ENCODE measurements at regions not wholly inside any gene's neighbourhood (a gene's known extent, or its start where the extent isn't known, plus 50 kb on each side); places are given as distances from the start of the nearest gene placed in this dataset.

GRCh38 chr2:129893244-129893643, 86.2 kb upstream of the RAB6C start:
- no peak overlapping the region for H3K4me3 ChIP-seq (ENCODE audit: insufficient read depth, low read depth, low read length, poor library complexity, severe bottlenecking)
- H3K36me3 ChIP-seq (ENCODE audit: control insufficient read depth, insufficient read depth, low read length), result no peaks in the 10 kb centered on the region
- no peak for DNase-seq
- H3K27ac ChIP-seq (ENCODE audit: insufficient read depth, low read length, poor library complexity, severe bottlenecking), result no peak overlapping the region
- no peaks in the 10 kb centered on the region for H3K27me3 ChIP-seq (replicated peaks; ENCODE audit: control insufficient read depth, insufficient read depth, low read length, poor library complexity, severe bottlenecking)
- H3K4me1 ChIP-seq (ENCODE audit: control insufficient read depth, insufficient read depth, low read length, poor library complexity, severe bottlenecking), result no peaks in the 10 kb centered on the region
- H3K9me3 ChIP-seq (ENCODE audit: control insufficient read depth, low read length), result no peaks in the 10 kb centered on the region

GRCh38 chr2:129894616-129895015, 84.8 kb upstream of the RAB6C start:
- H3K27me3 ChIP-seq (replicated peaks; ENCODE audit: control insufficient read depth, insufficient read depth, low read length, poor library complexity, severe bottlenecking), result no peaks in the 10 kb centered on the region
- no peaks in the 10 kb centered on the region for H3K9me3 ChIP-seq (ENCODE audit: control insufficient read depth, low read length)

DNA sequence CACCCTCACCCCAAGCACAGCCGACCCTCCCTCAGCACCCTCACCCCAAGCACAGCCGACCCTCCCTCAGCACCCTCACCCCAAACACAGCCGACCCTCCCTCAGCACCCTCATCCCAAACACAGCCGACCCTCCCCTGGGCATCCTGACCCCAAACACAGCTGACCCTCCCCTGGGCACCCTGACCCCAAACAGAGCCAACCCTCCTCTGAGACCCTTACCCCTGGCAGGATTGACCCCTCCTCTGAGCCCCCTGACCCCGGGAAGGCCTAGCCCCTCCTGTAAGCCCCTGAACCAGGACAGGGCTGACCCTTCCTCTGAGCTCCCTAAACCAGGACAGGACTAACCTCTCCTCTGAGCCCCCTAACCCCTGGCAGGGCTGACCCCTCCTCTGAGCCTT, 84.4 kb upstream of the RAB6C start:
- Histone ChIP-seq H3K27me3 (replicated peaks; ENCODE audit: control insufficient read depth, insufficient read depth, low read length, poor library complexity, severe bottlenecking) (no peaks in the 10 kb centered on the region), H3K4me3 (ENCODE audit: insufficient read depth, low read depth, low read length, poor library complexity, severe bottlenecking) (no peak overlapping the region), H3K4me1 (ENCODE audit: control insufficient read depth, insufficient read depth, low read length, poor library complexity, severe bottlenecking) (no peaks in the 10 kb centered on the region), H3K9me3 (ENCODE audit: control insufficient read depth, low read length) (no peaks in the 10 kb centered on the region), H3K27ac (ENCODE audit: insufficient read depth, low read length, poor library complexity, severe bottlenecking) (no peak overlapping the region), H3K36me3 (ENCODE audit: control insufficient read depth, insufficient read depth, low read length) (no peaks in the 10 kb centered on the region)
- no peak for DNase-seq

More at GRCh38 chr2:129894616-129895015, 84.8 kb upstream of the RAB6C start:
- Histone ChIP-seq H3K36me3 (ENCODE audit: control insufficient read depth, insufficient read depth, low read length) (no peaks in the 10 kb centered on the region), H3K4me3 (ENCODE audit: insufficient read depth, low read depth, low read length, poor library complexity, severe bottlenecking) (no peak overlapping the region), H3K27ac (ENCODE audit: insufficient read depth, low read length, poor library complexity, severe bottlenecking) (no peak overlapping the region), H3K4me1 (ENCODE audit: control insufficient read depth, insufficient read depth, low read length, poor library complexity, severe bottlenecking) (no peaks in the 10 kb centered on the region)
- no peak for DNase-seq

- DNase-seq, result no peak
- Histone ChIP-seq H3K9me3 (ENCODE audit: control insufficient read depth, low read length) (no peaks in the 10 kb centered on the region), H3K36me3 (ENCODE audit: control insufficient read depth, insufficient read depth, low read length) (no peaks in the 10 kb centered on the region), H3K27me3 (replicated peaks; ENCODE audit: control insufficient read depth, insufficient read depth, low read length, poor library complexity, severe bottlenecking) (no peaks in the 10 kb centered on the region), H3K27ac (ENCODE audit: insufficient read depth, low read length, poor library complexity, severe bottlenecking) (no peak overlapping the region), H3K4me3 (ENCODE audit: insufficient read depth, low read depth, low read length, poor library complexity, severe bottlenecking) (no peak overlapping the region), H3K4me1 (ENCODE audit: control insufficient read depth, insufficient read depth, low read length, poor library complexity, severe bottlenecking) (no peaks in the 10 kb centered on the region)
These were observed 83.9 kb upstream of the RAB6C start for GRCh38 chr2:129895526-129896082.

DNA sequence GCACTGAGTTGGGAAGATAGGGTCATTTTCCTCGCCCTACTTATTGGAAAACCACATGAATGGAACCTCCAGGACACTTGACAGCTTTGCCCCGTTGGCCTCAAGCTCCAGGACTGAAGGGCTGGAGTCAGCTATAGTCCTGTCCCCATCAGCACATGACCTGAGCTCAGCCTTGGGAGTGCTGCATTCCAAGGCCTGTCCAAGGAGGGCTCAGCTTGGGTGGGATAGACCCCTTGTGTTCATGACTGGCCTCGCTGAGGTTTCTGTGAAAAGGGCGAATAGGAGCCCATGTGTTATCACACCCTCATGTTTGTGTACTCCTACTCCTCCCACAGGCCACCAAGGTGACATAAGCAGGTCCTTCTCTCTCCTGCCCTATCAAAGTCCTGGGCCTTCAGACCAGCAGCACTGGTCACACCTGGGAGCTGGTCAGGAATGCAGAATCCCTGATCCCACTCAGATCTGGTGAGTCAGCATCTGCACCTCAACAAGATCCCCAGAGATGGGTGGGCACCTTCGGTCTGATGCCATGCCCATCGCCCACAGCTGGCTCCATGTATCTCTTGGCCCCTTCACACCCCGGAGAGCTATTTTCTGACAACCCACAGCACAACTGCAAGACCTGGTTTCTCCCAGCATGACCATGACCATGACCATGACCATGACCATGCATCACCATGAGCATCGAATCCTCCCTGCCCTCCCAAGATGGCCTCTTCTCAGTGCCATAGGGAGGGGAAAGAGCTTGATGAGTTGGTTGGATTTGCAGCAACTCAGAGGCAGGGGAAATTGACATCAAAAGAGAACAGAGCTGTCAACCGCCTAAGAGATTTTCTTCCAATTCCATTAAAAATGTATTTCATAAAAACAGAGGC, 83.0 kb upstream of the RAB6C start:
- Histone ChIP-seq H3K27me3 (replicated peaks; ENCODE audit: control insufficient read depth, insufficient read depth, low read length, poor library complexity, severe bottlenecking) (no peaks in the 10 kb centered on the region), H3K9me3 (ENCODE audit: control insufficient read depth, low read length) (no peaks in the 10 kb centered on the region), H3K36me3 (ENCODE audit: control insufficient read depth, insufficient read depth, low read length) (no peaks in the 10 kb centered on the region), H3K4me1 (ENCODE audit: control insufficient read depth, insufficient read depth, low read length, poor library complexity, severe bottlenecking) (no peaks in the 10 kb centered on the region), H3K27ac (ENCODE audit: insufficient read depth, low read length, poor library complexity, severe bottlenecking) (no peak overlapping the region), H3K4me3 (ENCODE audit: insufficient read depth, low read depth, low read length, poor library complexity, severe bottlenecking) (no peak overlapping the region)
- DNase-seq, result no peak

- no peaks in the 10 kb centered on the region for H3K36me3 ChIP-seq (ENCODE audit: control insufficient read depth, insufficient read depth, low read length)
- no peaks in the 10 kb centered on the region for H3K9me3 ChIP-seq (ENCODE audit: control insufficient read depth, low read length)
- no peaks in the 10 kb centered on the region for H3K27me3 ChIP-seq (replicated peaks; ENCODE audit: control insufficient read depth, insufficient read depth, low read length, poor library complexity, severe bottlenecking)
- no peak overlapping the region for H3K27ac ChIP-seq (ENCODE audit: insufficient read depth, low read length, poor library complexity, severe bottlenecking)
- no peaks in the 10 kb centered on the region for H3K4me1 ChIP-seq (ENCODE audit: control insufficient read depth, insufficient read depth, low read length, poor library complexity, severe bottlenecking)
- H3K4me3 ChIP-seq (ENCODE audit: insufficient read depth, low read depth, low read length, poor library complexity, severe bottlenecking), result no peak overlapping the region
- no peak for DNase-seq
These were observed 77.6 kb upstream of the RAB6C start for GRCh38 chr2:129901754-129902415.

- H3K36me3 ChIP-seq (ENCODE audit: control insufficient read depth, insufficient read depth, low read length), result no peaks in the 10 kb centered on the region
- H3K4me3 ChIP-seq (ENCODE audit: insufficient read depth, low read depth, low read length, poor library complexity, severe bottlenecking), result no peak overlapping the region
- H3K9me3 ChIP-seq (ENCODE audit: control insufficient read depth, low read length), result no peaks in the 10 kb centered on the region
- no peaks in the 10 kb centered on the region for H3K4me1 ChIP-seq (ENCODE audit: control insufficient read depth, insufficient read depth, low read length, poor library complexity, severe bottlenecking)
- no peak for DNase-seq
- H3K27me3 ChIP-seq (replicated peaks; ENCODE audit: control insufficient read depth, insufficient read depth, low read length, poor library complexity, severe bottlenecking), result no peaks in the 10 kb centered on the region
- H3K27ac ChIP-seq (ENCODE audit: insufficient read depth, low read length, poor library complexity, severe bottlenecking), result no peak overlapping the region
These were observed 76.5 kb upstream of the RAB6C start for GRCh38 chr2:129902731-129903585.

- no peak for DNase-seq
- no peaks in the 10 kb centered on the region for H3K36me3 ChIP-seq (ENCODE audit: control insufficient read depth, insufficient read depth, low read length)
- H3K4me3 ChIP-seq (ENCODE audit: insufficient read depth, low read depth, low read length, poor library complexity, severe bottlenecking), result no peak overlapping the region
- H3K4me1 ChIP-seq (ENCODE audit: control insufficient read depth, insufficient read depth, low read length, poor library complexity, severe bottlenecking), result no peaks in the 10 kb centered on the region
- no peaks in the 10 kb centered on the region for H3K9me3 ChIP-seq (ENCODE audit: control insufficient read depth, low read length)
- H3K27ac ChIP-seq (ENCODE audit: insufficient read depth, low read length, poor library complexity, severe bottlenecking), result no peak overlapping the region
- H3K27me3 ChIP-seq (replicated peaks; ENCODE audit: control insufficient read depth, insufficient read depth, low read length, poor library complexity, severe bottlenecking), result no peaks in the 10 kb centered on the region
These were observed 75.7 kb upstream of the RAB6C start for GRCh38 chr2:129903586-129904425.
